ENCODE measurements at regions not wholly inside any gene's neighbourhood (a gene's known extent, or its start where the extent isn't known, plus 50 kb on each side); places are given as distances from the start of the nearest gene placed in this dataset.

DNA sequence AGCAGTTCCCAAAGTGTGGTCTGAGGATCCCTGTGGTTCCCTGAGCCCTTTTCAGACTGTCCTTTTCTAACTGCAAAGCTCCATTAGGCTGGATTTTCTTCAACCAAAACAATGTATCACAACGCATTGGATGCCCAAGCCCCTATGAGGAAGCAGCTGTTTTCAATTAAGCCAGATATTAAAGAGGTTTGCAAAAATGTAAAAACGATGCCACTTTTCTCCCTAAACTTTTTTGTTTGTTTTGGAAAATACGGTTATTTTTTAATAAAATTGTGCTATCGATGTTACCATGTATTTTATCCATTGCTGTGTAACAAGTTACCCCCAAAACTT, 170.4 kb upstream of the BCOR start:
- no peak for DNase-seq

DNA sequence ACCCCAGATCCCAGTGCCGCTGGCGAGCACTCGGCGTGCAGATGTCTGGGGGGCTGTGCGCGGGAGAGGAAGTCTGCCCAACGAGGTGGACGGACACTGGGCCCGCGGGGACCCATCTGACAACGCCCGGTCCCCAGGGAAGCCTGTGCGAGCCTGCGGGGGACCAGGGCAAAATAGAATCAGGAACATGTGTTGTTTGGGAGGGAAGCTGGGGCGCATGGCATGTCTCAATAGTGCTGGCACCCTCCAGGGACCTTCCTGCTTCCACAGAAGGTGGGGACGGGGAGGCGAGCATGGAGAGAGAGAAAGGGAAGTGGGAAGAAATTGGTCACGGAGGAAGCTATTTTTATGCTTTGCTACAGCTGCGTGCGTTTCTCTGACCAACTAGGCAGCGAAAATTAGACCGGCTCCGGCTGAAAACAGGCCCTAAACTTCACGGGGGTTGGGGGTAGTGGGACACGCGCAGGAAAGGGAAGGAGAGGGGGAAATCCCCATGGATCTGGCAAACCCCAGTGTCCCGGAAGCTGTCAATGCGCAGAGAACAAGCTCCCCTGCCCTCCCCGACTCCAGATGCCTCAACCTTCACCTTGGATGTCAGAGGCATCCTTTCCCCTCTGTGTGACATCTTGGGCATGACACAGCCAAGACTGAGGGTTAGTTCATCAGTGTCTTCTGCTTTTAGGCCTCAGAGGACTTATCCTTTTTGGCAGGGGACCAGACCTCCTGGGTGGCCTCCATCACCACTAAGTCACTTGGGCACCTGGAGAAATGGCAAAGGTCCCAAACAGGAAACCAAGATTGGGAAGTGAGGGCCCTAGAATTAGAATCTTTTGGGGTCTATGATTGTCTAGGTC, 169.8 kb upstream of the BCOR start:
- no peak for DNase-seq

DNA sequence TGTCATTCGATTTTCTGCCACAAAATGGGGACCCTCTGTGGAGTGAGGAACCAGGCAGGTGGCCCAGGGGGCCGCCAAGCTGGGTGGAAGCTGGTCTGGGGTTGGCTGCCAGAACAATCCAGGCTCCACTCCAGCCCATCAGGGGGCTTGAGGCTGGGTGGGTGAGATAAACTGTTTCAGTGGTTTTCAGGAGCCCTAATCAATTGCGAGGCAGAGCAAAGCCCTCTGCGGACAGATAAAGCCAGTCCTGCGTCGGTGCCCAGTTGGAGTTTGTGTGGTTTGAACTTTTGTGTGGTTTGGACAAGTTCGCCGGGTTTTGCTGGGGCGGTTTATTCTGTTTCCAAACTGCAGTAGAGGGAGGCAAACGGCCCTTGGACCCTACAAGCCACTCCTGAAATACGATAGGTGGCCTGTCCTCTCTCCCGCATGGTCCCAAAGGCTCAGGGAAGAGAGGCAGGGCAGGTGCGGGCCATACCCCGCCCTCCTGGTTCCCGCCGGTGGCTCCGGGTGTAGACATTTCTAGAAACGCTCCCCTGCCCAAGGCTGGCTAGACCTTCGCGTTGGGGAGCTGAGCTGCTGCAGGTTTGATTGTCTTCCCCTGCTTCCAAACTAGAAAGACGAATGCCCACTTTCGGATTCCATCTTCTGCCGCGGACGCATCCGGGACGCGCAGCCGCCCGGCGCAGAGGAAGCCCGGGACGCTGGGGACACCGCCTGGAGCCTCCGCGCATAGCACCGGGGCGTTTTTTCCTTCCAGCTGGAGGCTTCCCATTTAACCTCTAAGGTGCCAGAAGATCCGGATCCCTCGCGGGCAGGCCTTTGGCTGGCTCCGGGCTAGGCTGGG, 169.0 kb upstream of the BCOR start:
- peak; percentile 60 for DNase-seq

DNA sequence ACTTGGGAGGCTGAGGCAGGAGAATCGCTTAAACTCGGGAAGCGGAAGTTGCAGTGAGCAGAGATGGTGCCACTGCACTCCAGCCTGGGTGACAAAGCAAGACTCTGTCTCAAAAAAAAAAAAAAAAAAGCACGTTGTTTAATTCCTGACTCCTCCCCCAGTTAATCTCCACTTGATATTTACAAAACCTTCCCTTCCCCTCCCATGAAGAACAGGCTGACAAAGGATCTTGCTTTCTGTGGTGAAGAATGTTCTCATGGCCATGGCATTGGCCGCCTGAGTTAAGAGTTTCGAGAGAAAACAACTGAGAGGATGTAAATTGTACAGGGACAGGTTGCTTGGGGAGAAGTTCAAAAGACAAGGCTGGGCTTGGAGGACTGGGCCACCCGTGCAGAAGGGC, 168.2 kb upstream of the BCOR start:
- DNase-seq = no peak

DNA sequence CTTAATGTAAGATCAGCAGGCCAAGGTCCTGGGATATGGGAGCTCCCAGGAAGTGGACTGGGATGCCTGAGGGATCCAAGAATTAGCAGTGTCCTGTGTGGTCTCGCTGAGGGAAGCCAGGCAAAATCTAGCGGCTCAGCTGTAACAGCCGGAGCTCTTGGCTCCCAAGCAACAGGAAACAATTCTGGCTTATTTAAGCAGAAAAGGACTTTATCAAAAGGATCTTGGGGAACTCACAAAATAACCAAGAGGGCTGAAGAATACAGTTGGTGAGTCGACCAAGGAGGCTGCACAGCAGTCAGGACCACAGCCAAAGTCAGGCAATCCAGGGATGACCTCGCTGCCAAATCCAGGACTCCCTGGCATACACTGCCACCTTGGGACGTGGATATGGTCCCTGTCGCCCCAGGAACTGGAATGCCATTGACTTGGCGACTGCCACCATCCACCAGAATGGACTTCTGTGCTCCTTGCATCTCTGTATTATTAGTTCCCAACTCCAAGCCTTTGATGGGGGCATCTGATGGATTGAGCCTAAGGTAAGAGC, 165.3 kb upstream of the BCOR start:
- DNase-seq = no peak

DNA sequence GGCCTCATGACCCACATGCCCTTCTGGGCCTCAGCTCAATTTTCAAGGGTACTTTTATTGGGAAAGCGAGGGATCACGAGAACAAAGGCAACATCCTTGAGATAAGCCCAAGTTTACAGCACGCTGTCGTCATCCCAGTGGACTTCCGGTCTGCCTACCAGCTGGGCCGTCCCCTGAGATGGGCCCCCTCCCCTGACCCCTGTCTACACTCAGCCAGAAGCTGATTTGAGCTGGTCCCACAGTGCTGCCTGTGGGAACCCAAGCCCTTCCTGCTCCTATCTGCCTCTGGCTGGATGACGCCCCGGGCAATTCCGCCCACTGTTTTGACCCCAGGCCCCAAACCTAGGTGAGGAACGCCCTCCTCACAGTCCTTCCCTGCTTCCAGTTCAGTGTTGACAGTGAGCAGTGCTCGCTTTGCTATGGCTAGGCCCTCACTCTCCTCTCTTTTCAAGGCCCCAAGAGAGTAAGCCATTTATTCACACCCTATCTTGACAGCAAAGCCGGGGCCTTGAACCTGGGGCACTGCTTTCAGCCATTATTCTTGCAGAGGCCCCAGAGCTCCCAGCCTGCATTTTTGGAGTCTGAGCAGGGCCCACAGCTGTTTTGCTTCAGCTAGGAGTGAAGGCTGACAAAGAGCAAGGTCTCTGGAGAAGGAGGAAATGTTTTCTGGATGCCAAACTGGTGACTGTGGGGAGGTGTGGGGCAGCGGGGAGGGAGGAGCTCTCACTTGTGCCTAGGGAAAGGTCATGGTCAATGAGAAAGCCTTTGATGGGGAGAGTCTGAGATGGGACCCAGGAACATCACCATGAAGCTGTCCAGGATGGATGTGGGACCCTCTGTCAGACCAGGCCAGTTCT, 164.6 kb upstream of the BCOR start:
- no peak for DNase-seq

DNA sequence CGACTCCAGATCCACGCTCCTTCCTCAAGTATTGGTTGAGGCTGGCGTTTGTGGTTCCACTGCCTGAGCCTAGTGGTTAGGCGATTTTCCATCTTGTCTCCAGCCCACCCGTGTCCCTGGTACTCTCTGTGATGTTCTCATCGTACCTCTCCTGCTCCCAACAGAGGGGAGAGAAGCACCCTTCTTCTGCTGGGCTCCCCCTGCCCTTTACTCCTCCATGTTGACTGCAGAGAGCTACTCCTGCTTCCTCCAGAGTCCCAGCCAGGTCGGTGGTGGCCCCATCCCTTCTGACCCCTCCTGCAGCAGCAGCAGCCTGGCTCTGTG, 164.0 kb upstream of the BCOR start:
- DNase-seq = no peak

DNA sequence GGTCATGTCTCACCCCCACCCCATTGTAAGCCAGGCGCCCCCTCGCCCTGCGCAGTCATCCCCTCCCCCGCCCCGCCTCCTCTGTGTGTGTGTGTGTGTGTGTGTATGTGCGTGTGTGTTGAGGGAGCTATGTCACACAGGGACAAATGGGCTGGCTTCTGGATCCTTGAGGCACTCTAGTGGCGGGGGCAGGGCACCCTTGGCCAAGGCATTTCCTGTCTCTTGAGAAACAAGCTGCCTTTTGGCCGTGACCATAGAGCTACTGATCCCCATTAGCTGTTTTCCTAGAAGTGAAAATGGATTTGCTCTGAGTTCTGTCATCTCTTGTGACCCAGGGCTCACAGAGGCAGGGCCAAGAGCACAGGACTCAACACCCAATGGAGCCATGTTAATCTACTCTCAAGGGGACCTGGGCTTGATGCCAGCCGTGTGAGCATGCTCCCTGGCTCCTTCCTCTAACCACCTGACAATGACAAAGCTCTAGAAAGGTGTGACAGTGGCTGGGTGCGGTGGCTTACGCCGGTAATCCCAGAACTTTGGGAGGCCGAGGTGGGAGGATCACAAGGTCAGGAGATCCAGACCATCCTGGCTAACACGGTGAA, 162.5 kb upstream of the BCOR start:
- DNase-seq = no peak

DNA sequence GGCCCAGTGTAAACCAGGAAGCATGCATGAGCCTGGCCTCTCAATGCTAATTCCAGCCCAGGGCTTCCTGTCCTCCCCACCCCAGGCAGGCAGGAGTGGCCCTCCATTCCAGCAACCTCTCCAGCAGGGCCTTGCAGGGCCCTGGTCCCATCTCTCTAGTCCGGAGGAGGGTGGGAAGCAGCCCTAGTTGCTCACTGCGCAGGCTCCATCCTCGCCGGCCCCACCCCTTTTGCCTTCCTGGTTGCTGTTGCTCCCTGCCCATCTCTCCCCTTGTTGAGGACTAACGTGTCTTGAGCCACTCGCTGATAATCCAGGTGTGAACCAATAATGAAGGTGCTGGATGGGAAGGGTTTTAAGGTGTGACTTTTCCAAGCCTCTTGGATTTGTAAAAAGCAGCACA, 161.2 kb upstream of the BCOR start:
- DNase-seq = no peak

DNA sequence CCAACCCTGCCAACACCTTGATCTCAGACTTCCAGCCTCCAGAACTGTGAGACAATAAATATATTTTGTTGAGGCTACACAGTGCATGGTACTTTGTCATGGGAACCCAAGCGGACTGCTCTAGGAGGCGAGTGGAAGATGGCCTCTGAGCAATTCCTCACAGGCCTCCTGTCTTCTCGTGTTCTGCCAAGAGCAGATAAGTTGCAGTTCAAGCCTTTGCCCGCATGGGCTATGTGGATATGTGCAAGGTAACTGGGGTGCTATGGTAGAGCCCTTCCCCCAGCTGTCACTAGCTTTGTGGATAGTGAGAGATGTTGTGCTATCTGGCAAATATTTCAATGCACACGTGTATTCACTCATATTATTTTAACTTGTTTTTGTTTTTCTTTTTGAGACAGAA, 156.0 kb upstream of the BCOR start:
- DNase-seq = no peak

DNA sequence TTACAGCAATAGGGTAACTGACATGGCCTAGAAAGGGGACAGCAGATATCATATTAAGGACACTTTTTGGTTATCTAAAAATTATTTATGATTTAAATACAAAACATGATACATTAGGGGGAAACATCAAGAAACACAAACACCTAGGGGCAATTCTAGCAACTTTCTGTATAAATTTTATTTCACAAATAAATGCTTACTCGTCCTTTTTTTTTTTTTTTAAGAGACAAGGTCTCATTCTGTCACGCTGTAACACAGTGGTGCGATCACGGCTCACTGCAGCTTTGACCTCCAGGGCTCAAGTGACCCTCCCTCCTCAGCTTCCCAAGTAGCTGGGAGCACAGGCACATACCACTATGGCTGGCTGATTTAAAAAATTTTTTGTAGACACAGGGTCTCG, 151.8 kb upstream of the BCOR start:
- no peak for DNase-seq

DNA sequence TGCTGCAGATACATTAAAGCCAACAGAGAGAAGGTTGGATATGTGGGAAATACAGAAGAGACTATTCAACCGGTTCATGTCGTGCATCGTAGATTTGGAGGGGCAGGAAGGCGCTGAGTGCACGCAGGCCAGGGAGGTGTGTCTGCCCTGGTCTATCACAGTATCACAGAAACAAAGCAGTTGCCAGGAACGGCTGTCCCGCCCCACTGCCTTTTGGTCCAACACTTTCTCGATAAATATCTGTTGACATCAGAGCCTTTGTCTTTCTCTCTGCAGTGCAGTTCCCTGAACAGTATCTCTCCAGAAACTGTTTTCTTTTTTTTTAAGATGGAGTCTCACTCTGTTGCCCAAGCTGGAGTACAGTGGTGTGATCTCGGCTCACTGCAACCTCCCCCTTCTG, 151.1 kb upstream of the BCOR start:
- DNase-seq = no peak

DNA sequence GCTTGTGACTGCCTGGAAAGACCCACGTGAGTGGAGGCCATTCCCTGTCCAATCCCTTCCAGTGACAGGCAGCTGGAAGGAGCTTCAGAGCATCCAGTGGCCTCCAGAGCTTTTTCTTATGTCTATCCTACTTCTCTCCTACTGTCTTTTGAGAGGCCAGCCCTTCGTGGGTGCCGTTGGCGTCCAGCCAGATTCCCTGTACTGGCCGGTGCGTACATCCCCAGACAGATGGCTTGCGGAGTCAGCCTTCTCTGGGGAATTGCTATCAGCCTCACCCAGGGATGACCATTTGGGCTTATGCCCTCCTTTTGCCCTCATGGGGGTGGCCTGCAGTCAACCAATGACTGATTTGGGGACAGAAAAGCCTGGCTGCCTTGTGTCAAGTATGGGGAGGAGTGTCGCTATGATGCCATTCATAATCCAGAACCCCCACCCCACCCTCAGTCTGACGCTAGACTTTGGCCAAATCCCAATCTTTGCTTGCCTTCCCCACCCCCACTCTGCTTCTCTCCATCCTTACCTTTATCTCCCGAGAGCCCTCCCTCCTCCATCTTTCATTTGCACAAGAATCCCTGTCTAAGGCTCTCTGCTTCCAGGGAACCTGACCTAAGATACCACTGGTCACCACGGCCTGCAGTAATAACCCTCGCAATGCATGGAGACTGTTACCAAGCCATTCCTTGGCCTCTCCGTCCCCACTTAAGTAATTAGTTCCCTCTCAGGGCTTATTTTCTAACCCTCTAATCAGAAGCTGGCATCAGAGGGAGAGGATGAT, 150.3 kb upstream of the BCOR start:
- DNase-seq = no peak

DNA sequence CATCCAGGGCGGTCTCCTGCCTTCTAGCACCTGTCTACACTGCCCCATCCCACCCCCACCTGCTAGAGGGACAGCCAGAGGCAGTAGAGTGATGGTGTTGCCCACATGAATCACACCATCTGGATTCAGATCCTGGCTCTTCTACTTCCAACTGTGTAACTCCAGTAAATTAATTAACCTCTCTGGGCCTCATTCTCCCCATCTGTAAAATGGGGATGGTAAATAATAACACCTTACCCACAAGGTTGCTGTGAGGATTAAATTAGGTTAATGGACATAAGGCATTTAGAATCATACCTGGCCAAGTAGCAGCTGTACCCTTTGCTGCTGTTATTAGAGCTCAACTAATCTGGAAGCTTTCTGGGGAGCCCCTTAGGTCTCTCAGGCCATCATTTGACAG, 149.6 kb upstream of the BCOR start:
- no peak for DNase-seq

DNA sequence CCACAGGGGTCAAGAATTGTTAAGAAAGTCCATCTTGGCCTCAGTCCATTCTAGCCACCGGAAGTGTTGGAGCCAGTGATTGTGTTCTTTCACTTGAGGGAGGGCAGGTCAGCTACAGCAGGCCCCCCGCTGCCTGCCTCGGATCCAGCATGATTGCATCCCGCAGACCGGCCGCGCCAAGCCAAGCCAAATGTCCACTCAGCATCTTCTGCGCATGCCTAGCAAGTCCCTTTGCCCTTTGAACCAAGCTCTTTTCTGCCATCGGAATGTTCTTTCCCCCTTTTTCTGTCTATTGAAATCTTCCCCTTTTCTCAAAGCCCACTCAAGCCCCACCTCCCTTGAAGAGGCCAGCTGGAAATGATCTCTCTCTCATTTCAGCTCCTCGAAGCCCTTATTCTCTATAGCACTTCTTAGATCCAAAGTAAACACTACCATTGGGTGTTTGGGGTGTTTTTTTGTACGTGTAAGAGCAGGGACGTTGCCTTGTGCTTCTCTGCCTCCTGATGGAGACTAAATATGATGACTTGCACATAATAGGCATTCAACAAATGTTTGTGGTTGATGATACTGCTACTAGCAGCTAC, 147.8 kb upstream of the BCOR start:
- no peak for DNase-seq

DNA sequence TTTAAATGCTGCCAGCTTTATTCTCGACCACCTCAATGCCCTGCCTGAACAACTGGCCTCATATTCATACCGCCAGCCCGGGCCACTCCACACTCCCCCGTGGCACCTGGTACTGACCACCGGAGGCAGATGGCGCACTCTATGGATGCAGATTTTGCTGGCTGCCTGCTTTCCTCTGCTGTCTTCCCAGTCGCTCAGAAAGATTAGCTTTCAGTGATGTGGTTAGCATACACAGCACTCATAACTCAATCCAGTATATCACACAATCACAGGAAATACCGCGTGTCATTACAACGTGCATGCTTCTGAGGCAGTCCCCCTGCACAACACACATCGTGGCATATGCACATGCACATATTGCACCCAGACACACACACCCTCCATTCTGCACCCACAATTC, 147.2 kb upstream of the BCOR start:
- no peak for DNase-seq

DNA sequence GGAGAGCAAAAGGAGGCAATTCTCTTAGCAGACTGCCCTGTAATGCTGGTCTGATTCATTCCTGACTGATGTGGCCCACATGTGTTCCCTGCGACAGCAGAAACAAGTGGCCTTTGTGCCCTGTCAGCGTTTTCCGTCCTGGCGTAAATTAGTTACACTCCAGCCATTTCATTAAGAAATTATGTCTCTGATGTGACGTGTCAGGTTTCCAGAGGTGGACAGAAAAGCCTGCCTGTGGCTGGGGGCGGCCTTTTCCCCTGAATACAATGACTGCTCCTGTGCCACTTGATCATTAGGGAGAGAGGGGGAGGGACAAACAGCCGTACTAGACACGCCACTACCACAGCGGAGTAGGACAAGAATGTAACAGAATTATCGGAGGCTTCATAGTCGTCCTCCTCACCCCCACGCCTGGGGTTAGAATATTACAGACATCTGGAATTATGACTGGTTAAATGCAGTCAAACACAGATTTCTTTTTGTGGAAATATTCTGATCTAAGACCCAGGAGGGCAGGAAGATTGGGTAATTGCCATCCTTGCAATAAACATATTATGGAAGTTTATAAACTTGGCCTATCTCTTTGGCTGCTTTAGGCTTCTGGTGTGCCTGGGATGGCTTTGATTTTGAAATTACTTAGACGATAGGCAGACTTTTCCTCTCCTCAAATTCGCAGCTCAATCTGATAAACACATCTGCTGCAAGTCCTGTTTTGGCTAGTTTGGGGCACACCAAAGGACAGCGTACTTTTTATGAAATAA, 146.2 kb upstream of the BCOR start:
- no peak for DNase-seq

DNA sequence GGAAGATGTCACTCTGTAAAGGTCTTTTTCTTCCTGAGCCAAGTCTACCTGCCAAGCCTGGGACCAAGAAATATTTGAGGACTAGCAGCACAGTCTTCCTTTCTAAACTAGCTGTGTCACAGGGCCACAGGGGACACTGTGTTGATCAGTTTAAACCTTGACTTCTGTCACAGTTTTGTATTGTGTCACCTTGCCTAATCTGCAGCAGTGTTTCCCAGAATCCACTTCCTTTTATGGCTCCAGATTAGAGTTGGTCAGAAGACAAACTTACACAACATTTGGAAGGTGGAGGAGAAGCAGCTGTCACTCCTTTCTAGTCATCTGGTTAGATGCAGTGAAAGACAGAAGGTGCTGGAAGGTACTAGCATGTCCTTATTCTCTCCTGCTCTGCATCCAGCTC, 143.1 kb upstream of the BCOR start:
- no peak for DNase-seq

DNA sequence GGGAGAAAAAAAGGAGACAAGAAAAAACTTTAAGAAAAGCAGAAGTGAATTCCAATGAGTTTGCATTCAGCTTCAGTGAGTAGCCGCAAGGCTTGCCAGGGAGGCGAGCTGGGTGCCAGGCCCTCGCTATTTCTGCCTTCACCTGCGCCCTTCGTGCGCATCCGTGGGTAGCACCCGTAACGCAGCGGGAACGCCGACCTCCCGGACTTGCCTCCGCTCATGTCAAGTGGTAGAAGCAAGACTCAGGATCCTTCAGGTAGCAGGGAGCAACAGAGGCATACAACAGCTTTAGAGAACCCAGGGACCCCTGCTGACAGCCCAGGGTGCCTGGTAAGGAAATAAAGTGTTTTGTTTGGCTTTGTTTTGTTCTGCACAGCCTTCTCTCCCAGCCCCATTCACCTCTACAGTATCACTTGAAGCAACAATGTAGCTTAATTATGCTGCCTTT, 140.0 kb upstream of the BCOR start:
- no peak for DNase-seq

DNA sequence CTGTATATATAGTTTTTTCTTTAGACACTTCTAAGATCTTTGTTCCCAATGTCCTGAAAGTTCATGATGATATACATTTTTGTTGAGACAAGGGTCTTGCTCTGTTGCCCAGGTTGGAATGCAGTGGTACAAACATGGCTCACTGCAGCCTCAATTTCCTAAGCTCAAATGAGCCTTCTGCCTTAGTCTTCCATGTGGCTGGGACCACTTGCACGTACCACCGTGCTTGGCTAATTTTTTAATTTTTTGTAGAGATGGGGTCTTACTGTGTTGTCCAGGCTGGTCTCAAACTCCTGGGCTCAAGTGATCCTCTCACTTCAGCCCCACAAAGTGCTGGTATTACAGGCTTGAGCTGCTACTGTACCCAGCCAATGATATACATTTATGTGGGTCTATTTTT, 132.9 kb upstream of the BCOR start:
- no peak for DNase-seq

DNA sequence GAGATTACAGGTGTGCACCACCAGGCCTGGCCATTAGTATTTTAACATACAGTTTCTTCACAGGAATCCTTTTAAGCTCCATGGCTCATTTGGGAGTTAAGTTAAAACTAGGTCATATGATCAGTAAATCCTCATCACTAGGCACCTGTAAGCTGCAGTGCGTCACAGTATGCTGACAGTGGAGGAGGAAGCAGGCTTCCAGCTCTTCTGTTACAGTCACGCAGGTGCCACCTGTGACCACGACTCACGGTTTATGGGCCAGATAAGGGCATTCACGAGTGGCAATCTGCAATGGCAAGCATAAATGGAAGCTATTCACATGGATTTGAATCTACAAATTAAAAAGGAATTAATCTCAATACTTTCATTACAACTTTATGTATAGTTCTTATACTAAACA, 129.4 kb upstream of the BCOR start:
- DNase-seq = no peak

Measured in activated naive CD4-positive, alpha-beta T cell treated with Interleukin-2 at 50 U/mL for 16 hours (primary cell).